Progenitor cell of endocrine pancreas (in vitro differentiated cells): ENCODE measurements at regions not wholly inside any gene's neighbourhood (a gene's known extent, or its start where the extent isn't known, plus 50 kb on each side); places are given as distances from the start of the nearest gene placed in this dataset.

ENCODE experiments used
- DNase-seq: peaks from one replicate; pipeline ENCODE4 v3.0.0; 2021; ENCODE audit warnings: low spot score; ENCODE audit not compliant: unreplicated experiment
- H3K27ac Mint-ChIP-seq: 2 replicates; pipeline ENCODE4 v1.8.0; 2021; ENCODE audit warnings: mild to moderate bottlenecking, moderate library complexity, mixed read lengths
- H3K27me3 Mint-ChIP-seq: 2 replicates; pipeline ENCODE4 v1.8.0; 2021; ENCODE audit warnings: mixed read lengths
- H3K36me3 Mint-ChIP-seq: 2 replicates; pipeline ENCODE4 v1.8.0; 2022; ENCODE audit warnings: mixed read lengths; ENCODE audit not compliant: insufficient read depth
- H3K4me1 Mint-ChIP-seq: 2 replicates; pipeline ENCODE4 v1.8.0; 2021; ENCODE audit warnings: low read depth, mixed read lengths
- H3K4me3 Mint-ChIP-seq: 2 replicates; pipeline ENCODE4 v1.8.0; 2021; ENCODE audit warnings: low read depth, mild to moderate bottlenecking, moderate library complexity, mixed read lengths
- H3K9me3 Mint-ChIP-seq: 2 replicates; pipeline ENCODE4 v1.8.0; 2021; ENCODE audit warnings: low read depth, mixed read lengths
- TF ChIP-seq, protein P1 (sequence below): fragments of 200-600 bp; sonication (generic); IDR thresholded peaks from one replicate; pipeline ENCODE4 v1.5.0; 2021; ENCODE audit warnings: antibody characterized with exemption, mild to moderate bottlenecking; ENCODE audit not compliant: unreplicated experiment

DNA sequence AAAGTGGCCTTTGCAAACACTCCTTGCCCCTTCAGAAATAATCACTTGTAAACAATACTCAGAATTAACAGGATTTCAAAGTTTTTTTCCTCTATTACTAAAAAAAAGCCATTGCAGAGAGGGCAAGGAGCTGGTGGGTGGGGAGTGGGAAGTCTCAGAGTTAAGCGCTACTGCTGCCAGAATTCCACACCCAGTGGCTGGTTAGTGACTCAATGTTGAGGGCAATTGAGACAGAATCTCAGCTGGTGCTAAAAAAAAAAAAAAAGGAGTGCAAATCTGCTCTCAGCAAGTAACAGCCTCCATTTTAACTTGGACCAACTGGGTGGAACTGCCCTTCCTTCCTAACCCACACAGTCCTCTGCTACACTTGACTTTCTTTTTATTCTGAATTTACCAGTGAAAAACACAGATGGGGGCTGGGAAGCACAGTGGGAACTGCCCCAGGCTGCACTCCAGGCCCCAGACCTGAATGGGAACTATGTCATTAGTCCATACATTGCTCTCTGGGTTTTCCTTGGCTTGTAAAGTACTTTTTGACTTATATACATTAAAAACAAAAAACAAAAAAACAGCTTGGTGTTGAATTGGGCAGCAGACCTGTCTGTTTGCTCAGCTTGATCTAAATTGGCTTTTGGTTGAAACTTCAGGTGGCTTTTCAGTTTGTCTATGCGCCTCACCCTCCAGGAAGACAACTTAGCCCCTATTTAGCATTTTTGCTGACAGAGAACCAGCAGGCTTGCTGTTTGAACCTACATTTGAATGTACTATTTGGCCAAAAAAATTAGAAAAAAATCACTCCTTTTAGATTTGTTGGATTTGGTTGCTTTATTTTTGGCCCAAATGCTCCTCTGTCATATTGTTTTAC, 357.8 kb upstream of the TBL1XR1 start:
- H3K27me3 Mint-ChIP-seq, result no peaks in the 10 kb centered on the region
- H3K27ac Mint-ChIP-seq, result no peak overlapping the region
- H3K9me3 Mint-ChIP-seq, result peaks cover 4% of the 10 kb centered on the region
- no peak for DNase-seq
- TF ChIP-seq, protein P1, sequence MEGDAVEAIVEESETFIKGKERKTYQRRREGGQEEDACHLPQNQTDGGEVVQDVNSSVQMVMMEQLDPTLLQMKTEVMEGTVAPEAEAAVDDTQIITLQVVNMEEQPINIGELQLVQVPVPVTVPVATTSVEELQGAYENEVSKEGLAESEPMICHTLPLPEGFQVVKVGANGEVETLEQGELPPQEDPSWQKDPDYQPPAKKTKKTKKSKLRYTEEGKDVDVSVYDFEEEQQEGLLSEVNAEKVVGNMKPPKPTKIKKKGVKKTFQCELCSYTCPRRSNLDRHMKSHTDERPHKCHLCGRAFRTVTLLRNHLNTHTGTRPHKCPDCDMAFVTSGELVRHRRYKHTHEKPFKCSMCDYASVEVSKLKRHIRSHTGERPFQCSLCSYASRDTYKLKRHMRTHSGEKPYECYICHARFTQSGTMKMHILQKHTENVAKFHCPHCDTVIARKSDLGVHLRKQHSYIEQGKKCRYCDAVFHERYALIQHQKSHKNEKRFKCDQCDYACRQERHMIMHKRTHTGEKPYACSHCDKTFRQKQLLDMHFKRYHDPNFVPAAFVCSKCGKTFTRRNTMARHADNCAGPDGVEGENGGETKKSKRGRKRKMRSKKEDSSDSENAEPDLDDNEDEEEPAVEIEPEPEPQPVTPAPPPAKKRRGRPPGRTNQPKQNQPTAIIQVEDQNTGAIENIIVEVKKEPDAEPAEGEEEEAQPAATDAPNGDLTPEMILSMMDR, result no peak
- no peaks in the 10 kb centered on the region for H3K36me3 Mint-ChIP-seq
- peaks cover 5% of the 10 kb centered on the region for H3K4me1 Mint-ChIP-seq
- H3K4me3 Mint-ChIP-seq, result no peak overlapping the region

GRCh38 chr3:177557548-177557947, 360.3 kb upstream of the TBL1XR1 start:
- no peaks in the 10 kb centered on the region for H3K27me3 Mint-ChIP-seq
- H3K4me1 Mint-ChIP-seq, result peaks cover 6% of the 10 kb centered on the region
- no peaks in the 10 kb centered on the region for H3K36me3 Mint-ChIP-seq
- DNase-seq, result no peak
- TF ChIP-seq, protein P1, result no peak
- H3K9me3 Mint-ChIP-seq, result peaks cover 4% of the 10 kb centered on the region
- no peak overlapping the region for H3K4me3 Mint-ChIP-seq
- no peak overlapping the region for H3K27ac Mint-ChIP-seq

- no peaks in the 10 kb centered on the region for H3K36me3 Mint-ChIP-seq
- H3K4me1 Mint-ChIP-seq, result peaks cover 5% of the 10 kb centered on the region
- H3K27ac Mint-ChIP-seq, result no peak overlapping the region
- TF ChIP-seq, protein P1, result no peak
- peaks cover 4% of the 10 kb centered on the region for H3K9me3 Mint-ChIP-seq
- H3K27me3 Mint-ChIP-seq, result peaks cover 3% of the 10 kb centered on the region
- DNase-seq, result no peak
- no peak overlapping the region for H3K4me3 Mint-ChIP-seq
These were observed 364.1 kb upstream of the TBL1XR1 start for GRCh38 chr3:177561365-177561764.

DNA sequence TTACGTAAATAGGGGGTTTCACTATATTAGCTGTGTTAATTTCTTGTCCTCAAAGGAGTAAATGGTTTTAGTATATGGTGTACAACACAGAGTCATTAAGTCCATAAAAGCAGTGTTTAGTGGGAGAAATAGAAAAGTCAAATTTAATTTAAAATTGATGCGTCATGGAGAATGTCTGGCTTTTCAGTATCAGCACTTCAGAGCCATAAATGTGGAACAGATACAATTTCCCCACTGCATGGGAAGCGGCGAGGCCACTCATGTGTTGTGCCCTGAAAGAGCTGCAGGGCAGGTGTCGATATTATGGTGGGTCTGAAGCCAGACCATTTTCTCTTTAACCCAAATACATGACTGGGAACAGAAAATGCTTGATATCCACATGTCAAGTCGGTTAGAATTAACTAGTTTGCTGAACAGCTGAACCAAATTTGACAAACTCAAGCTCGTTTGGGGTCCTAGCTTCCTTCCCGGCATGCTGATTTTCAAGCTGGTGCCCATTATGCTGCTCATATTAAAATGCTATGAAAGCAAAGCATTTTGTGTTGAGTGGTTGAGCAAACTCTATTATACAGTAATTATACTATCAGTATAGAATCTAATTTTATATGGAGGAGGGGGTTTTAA, 364.6 kb upstream of the TBL1XR1 start:
- TF ChIP-seq, protein P1, result no peak
- H3K27me3 Mint-ChIP-seq, result peaks cover 3% of the 10 kb centered on the region
- no peak overlapping the region for H3K4me3 Mint-ChIP-seq
- no peaks in the 10 kb centered on the region for H3K36me3 Mint-ChIP-seq
- peaks cover 4% of the 10 kb centered on the region for H3K9me3 Mint-ChIP-seq
- H3K27ac Mint-ChIP-seq, result no peak overlapping the region
- DNase-seq, result no peak
- peaks cover 5% of the 10 kb centered on the region for H3K4me1 Mint-ChIP-seq

DNA sequence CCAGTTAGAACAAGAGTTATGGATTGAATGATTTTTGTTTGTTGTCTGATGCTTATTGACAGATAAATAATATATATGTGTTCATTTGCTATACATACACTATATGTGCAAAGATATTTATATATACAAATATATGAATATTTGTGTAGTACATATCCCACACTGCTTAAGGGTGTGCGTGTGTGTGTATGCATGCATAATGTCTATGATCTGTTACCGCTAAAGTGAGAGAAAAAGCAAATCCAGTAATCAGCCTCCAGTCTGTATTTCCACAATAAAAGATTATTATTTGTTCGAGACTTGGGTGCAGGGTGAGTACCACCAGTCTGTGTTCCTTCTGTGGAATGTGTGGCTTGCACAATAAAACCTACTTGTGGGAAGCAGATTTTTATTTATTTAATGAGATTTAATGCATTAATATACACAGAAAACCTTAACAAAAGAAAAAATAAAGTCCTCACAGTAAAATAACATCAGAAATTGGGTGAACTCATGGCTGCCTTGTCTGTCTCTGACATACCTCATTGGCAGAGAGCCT, 366.0 kb upstream of the TBL1XR1 start:
- Mint-ChIP-seq H3K9me3 (peaks cover 4% of the 10 kb centered on the region), H3K4me1 (peaks cover 5% of the 10 kb centered on the region), H3K4me3 (no peak overlapping the region), H3K27me3 (peaks cover 3% of the 10 kb centered on the region), H3K36me3 (no peaks in the 10 kb centered on the region), H3K27ac (no peak overlapping the region)
- no peak for DNase-seq
- TF ChIP-seq, protein P1, result no peak
